ENCODE measurements at regions not wholly inside any gene's neighbourhood (a gene's known extent, or its start where the extent isn't known, plus 50 kb on each side); places are given as distances from the start of the nearest gene placed in this dataset.

GRCh38 chr22:26937213-26937612 is 279.8 kb downstream of the MIAT start:
- TF ChIP-seq GATA3 (IDR thresholded peaks at IDR 0.05; ENCODE audit: low read depth, low read length) (no peak), GATA2 (IDR thresholded peaks at IDR 0.05; ENCODE audit: low read depth, low read length) (no peak)
